Heart right ventricle (tissue), 16 donors: ENCODE measurements at regions not wholly inside any gene's neighbourhood (a gene's known extent, or its start where the extent isn't known, plus 50 kb on each side); places are given as distances from the start of the nearest gene placed in this dataset.

Experiments
- ATAC-seq, 8 donors: fragments of 200-7000 bp; cut with Tn5 transposase; one replicate each; pipeline ENCODE4 v1.9.1; 2020; ENCODE audit warnings: mild to moderate bottlenecking in 8 of 8, moderate library complexity in 8 of 8, moderate number of reproducible peaks in 1 of 8
- DNase-seq, 2 donors: peaks; one replicate each; pipeline ENCODE4 v3.0.0-alpha.2; 2020
- H3K27ac ChIP-seq, 10 donors: fragments of 200-600 bp; sonication (generic) in 2 of 10; one replicate each; pipeline versions ENCODE4 v1.5.0 to v1.8.0; 2020 to 2022; ENCODE audit warnings: mild to moderate bottlenecking in 3 of 10
- H3K27me3 ChIP-seq, 7 donors: fragments of 200-600 bp; one replicate each; pipeline ENCODE4 v1.8.0; 2021 to 2022; ENCODE audit warnings: mild to moderate bottlenecking in 2 of 7
- H3K36me3 ChIP-seq, 9 donors: fragments of 200-600 bp; sonication (generic) in 1 of 9; one replicate each; pipeline versions ENCODE4 v1.5.0 to v1.8.0; 2020 to 2022; ENCODE audit warnings: mild to moderate bottlenecking in 2 of 9
- H3K4me1 ChIP-seq, 9 donors: fragments of 200-600 bp; sonication (generic) in 1 of 9; one replicate each; pipeline versions ENCODE4 v1.5.0 to v1.8.0; 2020 to 2022; ENCODE audit warnings: mild to moderate bottlenecking in 4 of 9
- H3K4me3 ChIP-seq, 10 donors: fragments of 200-600 bp; sonication (generic) in 2 of 10; one replicate each; pipeline versions ENCODE4 v1.5.0 to v1.8.0; 2020 to 2022; ENCODE audit warnings: mild to moderate bottlenecking in 7 of 10, moderate library complexity in 2 of 10
- H3K9me3 ChIP-seq, 11 donors: fragments of 200-600 bp in 10 of 11; sonication (generic) in 2 of 11; one replicate each; pipeline versions ENCODE4 v1.5.0 to v1.8.0; 2013 to 2022; ENCODE audit warnings: mild to moderate bottlenecking in 2 of 11, control low read depth in 1 of 11, moderate library complexity in 1 of 11
- WGBS, 2 donors: extraction: QIAGEN DNeasy Blood & Tissue Kit; methylation state at CpG; one replicate each; pipeline ENCODE4 v1.1.7; 2013; ENCODE audit warnings: inconsistent platforms in 1 of 2; 5-methylcytosine and 5-hydroxymethylcytosine counted together
- intact Hi-C, 10 donors: fragments of 100-400 bp; cut with DNase I; formaldehyde crosslinking; loops; one replicate each; pipeline versions ENCODE4 v1.11.1 to v1.14.2; 2022
- TF ChIP-seq, protein P1 (sequence below), 9 donors: fragments of 200-600 bp; sonication (generic) in 2 of 9; IDR thresholded peaks; one replicate each; pipeline versions ENCODE4 v1.5.0 to v1.8.0; 2021 to 2022; ENCODE audit warnings: antibody characterized with exemption in 9 of 9, mild to moderate bottlenecking in 5 of 9, moderate library complexity in 1 of 9
- donor health status: Arrhythmogenic right ventricular cardiomyopathy.
- donor health status: ischemic (EF 13 %, LVEDD 7.1; RV severe dilation, severe dysfunction).
- donor health status: healthy with polysubstance abuse.
- donor health status: DM: no; HTN: yes; CAD: no.
- donor health status: DM: no; HTN: no; CAD: no.
- donor health status: ischemic (EF 25% LVEDD 6.9; RV normal size, moderate dysfunction).
- donor health status: ischemic (EF 25% LVEDD 5.7; RV mildly dilated, moderate dysfunction).
- donor health status: healthy.
- donor health status: DM: yes; HTN: yes; CAD: no.
- donor health status: Ischemic cardiomyopathy.
- donor health status: ischemic (EF 35%, LVEDD 5.7; RV mildly dilated, moderate dysfunction).
- donor health status: nonischemic (EF 11% LVEDD 7.7; RV severe dilation, severe dysfunction).
- donor health status: DM: yes; HTN: yes; CAD: no.
- donor health status: PGD.
- donor health status: ischemic (EF 29% LVEDD 5.4; RV normal size, mild dysfunction).
- donor health status: nonischemic (EF 23%, LVEDD 6.1; RV moderate dilation, normal function).

DNA sequence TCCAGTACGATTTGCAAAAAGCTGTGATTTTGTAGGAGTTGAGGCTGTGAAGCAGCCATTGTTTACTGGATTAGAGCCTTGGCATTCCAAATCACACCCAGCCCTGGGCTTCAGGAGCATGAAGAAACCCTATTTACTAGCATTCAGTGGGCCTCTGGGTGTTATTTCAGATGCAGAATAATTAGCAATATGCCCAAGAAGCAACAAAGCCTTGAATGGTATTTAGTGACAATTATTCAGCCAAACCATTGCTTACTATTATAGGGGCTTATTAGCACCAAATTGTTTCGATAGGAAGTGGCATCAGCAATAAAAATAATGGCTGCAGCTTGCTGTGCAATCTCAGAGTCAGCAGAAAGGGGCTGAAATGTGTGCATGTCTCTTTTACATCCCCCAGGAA, 166.6 kb upstream of the SHISA6 start:
- DNase-seq (no peak), ATAC-seq (no peak)
- Histone ChIP-seq H3K27ac (no peak overlapping the region), H3K36me3 (no peaks in the 10 kb centered on the region), H3K9me3 (peaks cover 0 to 18% (median 2%) of the 10 kb centered on the region in 11 donors), H3K4me1 (no peaks in the 10 kb centered on the region), H3K4me3 (no peak overlapping the region), H3K27me3 (peaks cover 0 to 6% (median 0%) of the 10 kb centered on the region in 7 donors)
- TF ChIP-seq, protein P1, sequence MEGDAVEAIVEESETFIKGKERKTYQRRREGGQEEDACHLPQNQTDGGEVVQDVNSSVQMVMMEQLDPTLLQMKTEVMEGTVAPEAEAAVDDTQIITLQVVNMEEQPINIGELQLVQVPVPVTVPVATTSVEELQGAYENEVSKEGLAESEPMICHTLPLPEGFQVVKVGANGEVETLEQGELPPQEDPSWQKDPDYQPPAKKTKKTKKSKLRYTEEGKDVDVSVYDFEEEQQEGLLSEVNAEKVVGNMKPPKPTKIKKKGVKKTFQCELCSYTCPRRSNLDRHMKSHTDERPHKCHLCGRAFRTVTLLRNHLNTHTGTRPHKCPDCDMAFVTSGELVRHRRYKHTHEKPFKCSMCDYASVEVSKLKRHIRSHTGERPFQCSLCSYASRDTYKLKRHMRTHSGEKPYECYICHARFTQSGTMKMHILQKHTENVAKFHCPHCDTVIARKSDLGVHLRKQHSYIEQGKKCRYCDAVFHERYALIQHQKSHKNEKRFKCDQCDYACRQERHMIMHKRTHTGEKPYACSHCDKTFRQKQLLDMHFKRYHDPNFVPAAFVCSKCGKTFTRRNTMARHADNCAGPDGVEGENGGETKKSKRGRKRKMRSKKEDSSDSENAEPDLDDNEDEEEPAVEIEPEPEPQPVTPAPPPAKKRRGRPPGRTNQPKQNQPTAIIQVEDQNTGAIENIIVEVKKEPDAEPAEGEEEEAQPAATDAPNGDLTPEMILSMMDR (IDR thresholded peaks at IDR 0.05) = no peak
- WGBS, 2 donors = 58 to 59% methylated on average over 2 of the region's 2 CpGs
- intact Hi-C loops = no loop called here

DNA sequence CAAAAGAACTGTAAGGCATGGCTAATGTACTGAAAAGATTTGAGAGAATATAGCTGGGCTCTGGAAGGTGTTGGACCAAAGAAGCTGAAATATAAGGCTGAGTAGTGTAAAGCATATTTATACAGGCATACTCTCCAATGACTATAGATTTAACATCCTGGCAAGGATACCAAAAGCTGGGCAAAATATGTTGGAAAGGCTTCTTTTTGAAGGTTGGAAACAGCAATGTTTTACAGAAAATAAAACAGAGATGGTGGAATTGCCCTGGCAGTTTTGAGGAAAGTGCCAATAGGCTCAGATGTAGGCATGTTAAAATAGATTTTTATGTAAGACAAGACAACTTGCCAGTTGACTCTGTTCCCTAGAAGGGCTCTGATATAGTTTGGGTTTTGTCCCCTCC, 184.1 kb upstream of the SHISA6 start:
- ATAC-seq = no peak

DNA sequence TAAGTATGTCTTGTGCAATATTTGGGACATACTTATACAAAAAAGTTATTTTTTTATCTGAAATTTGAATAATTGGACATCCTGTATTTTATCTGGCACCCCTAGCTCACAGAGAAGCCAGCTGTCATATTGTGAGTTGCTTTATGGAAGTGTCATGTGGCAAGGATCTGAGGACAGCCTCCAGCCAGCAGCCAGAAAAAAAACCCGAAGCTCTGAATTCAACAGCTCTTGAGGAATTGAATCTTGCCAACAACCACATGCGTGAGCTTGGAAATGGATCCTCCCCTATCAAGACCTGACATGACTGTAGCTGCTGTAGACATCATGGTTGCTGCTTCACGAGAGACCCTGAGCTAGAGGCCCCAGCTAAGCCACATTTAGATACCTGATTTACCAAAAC, 187.2 kb upstream of the SHISA6 start:
- H3K9me3 ChIP-seq = no peaks in the 10 kb centered on the region
- ATAC-seq = no peak

More for the DNA sequence above, 184.1 kb upstream of the SHISA6 start:
- H3K27ac ChIP-seq = no peak overlapping the region
- no peaks in the 10 kb centered on the region for H3K4me1 ChIP-seq
- DNase-seq = no peak
- no peaks in the 10 kb centered on the region for H3K36me3 ChIP-seq
- peaks cover 0 to 18% (median 4%) of the 10 kb centered on the region in 11 donors for H3K9me3 ChIP-seq
- peaks cover 0 to 16% (median 0%) of the 10 kb centered on the region in 7 donors for H3K27me3 ChIP-seq
- intact Hi-C loops = no loop called here
- TF ChIP-seq, protein P1 (IDR thresholded peaks at IDR 0.05) = no peak
- H3K4me3 ChIP-seq = no peak overlapping the region

DNA sequence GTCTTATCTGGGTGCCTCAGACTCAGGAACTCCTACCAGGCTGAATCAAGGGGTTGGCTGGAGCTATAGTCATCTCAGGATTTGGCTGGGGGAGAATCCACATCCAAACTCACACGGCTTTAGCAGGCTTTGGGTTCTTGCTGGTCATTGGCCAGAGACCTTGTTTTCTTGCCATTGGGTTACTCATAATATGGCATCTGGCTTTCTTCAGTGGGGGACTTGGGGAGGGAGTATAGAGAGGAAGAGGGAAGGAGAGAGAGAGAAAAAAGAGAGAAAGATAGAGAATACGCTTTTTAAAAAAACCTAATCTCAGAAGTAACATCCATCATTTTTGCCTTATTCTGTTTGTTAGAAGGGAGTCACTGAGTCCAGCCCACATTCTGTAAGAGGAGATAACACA, 191.5 kb upstream of the SHISA6 start:
- WGBS, 2 donors = 58 to 65% methylated on average over 2 of the region's 2 CpGs
- Histone ChIP-seq H3K9me3 (no peaks in the 10 kb centered on the region), H3K36me3 (no peaks in the 10 kb centered on the region), H3K27ac (no peak overlapping the region), H3K4me1 (no peaks in the 10 kb centered on the region), H3K27me3 (peaks cover 0 to 6% (median 0%) of the 10 kb centered on the region in 7 donors), H3K4me3 (no peak overlapping the region)
- DNase-seq = no peak
- intact Hi-C loops = no loop called here
- TF ChIP-seq, protein P1 (IDR thresholded peaks at IDR 0.05) = no peak
- no peak for ATAC-seq

More for the DNA sequence above, 187.2 kb upstream of the SHISA6 start:
- intact Hi-C loops = no loop called here
- Histone ChIP-seq H3K4me1 (no peaks in the 10 kb centered on the region), H3K36me3 (no peaks in the 10 kb centered on the region), H3K4me3 (no peak overlapping the region), H3K27ac (no peak overlapping the region), H3K27me3 (peaks cover 0 to 16% (median 0%) of the 10 kb centered on the region in 7 donors)
- TF ChIP-seq, protein P1 (IDR thresholded peaks at IDR 0.05) = no peak
- no peak for DNase-seq
- 61 to 68% methylated on average over 3 of the region's 3 CpGs for WGBS, 2 donors
